ENCODE measurements at regions not wholly inside any gene's neighbourhood (a gene's known extent, or its start where the extent isn't known, plus 50 kb on each side); places are given as distances from the start of the nearest gene placed in this dataset.

DNA sequence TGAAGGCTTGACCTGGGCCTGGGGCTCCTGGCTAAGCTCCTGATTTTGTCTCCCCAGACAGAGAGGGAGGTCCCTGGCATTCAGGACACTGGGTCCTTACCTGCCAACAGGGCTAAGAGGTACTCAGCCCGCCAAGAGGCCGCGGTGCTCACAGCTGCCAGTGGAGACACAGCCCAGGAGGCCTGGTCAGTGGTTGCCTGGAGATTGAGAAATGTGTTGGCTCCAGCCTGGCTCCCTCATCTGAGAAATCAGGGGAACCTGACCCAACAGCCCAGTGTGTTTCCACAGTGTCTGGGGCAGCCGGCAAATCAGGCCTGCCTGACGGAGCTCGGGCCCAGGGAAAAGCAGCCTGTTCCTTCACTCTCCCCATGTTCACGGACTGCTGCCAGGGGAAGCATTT lies 79.4 kb upstream of the NAV2 start:
- no peak for FAIRE-seq
- no peak for DNase-seq (ENCODE audit: low read depth in 1 of 2, low spot score in 2 of 2)
- Histone ChIP-seq H4K91ac (replicated peaks; ENCODE audit: insufficient read length, low read length) (no peak overlapping the region), H2BK5ac (ENCODE audit: low read depth, low read length) (no peak overlapping the region), H3K23ac (ENCODE audit: insufficient read length) (no peak overlapping the region), H4K5ac (ENCODE audit: insufficient read length, low read depth, low read length) (no peak overlapping the region), H2BK20ac (ENCODE audit: low read length) (no peak overlapping the region), H4K20me1 (replicated peaks in 1 of 2; ENCODE audit: control insufficient read depth in 1 of 2, insufficient read depth in 2 of 2, low read length in 2 of 2) (no peaks in the 10 kb centered on the region), H2AFZ (ENCODE audit: low read length) (no peak overlapping the region), H2BK15ac (ENCODE audit: low read length) (no peak overlapping the region), H3K79me2 (ENCODE audit: control insufficient read depth in 1 of 2, insufficient read depth in 2 of 2, low read length in 2 of 2) (no peaks in the 10 kb centered on the region), H3K4ac (replicated peaks; ENCODE audit: insufficient read length, low read depth, low read length) (no peak overlapping the region), H3K9me3 (ENCODE audit: insufficient read depth in 2 of 2, low read depth in 1 of 2, low read length in 1 of 2) (no peaks in the 10 kb centered on the region), H3K4me1 (replicated peaks in 1 of 4; ENCODE audit: control insufficient read depth in 3 of 4, insufficient read depth in 4 of 4, low read length in 3 of 4) (no peaks in the 10 kb centered on the region), H2AK5ac (ENCODE audit: low read depth, low read length) (no peak overlapping the region), H3K18ac (ENCODE audit: extremely low read depth, low read length) (no peak overlapping the region), H2BK120ac (replicated peaks; ENCODE audit: low read depth, low read length) (no peak overlapping the region), H2BK12ac (ENCODE audit: low read depth, low read length) (no peak overlapping the region), H3K27me3 (replicated peaks in 1 of 4; ENCODE audit: control insufficient read depth in 3 of 4, extremely low read depth in 1 of 4, insufficient read depth in 3 of 4, low read length in 3 of 4) (no peaks in the 10 kb centered on the region), H3K4me3 (ENCODE audit: extremely low read depth in 1 of 4, insufficient read depth in 2 of 4, low read depth in 3 of 4, low read length in 4 of 4) (no peak overlapping the region), H3K36me3 (ENCODE audit: control insufficient read depth in 2 of 4, insufficient read depth in 4 of 4, low read length in 3 of 4) (no peaks in the 10 kb centered on the region), H3K56ac (replicated peaks; ENCODE audit: insufficient read length, low read depth, low read length) (no peak overlapping the region), H4K8ac (ENCODE audit: extremely low read depth, insufficient read depth, low read length) (no peak overlapping the region; the same call in 1 of the 2 replicates), H3K4me2 (ENCODE audit: insufficient read depth in 1 of 2, low read depth in 2 of 2, low read length in 2 of 2) (no peak overlapping the region), H3K79me1 (ENCODE audit: low read depth, low read length) (no peaks in the 10 kb centered on the region), H3K23me2 (ENCODE audit: low read depth, low read length) (no peaks in the 10 kb centered on the region; the same call in 1 of the 2 replicates), H3K9ac (replicated peaks in 1 of 4; ENCODE audit: extremely low read depth in 1 of 4, low read depth in 3 of 4, low read length in 3 of 4) (no peak overlapping the region), H3K14ac (ENCODE audit: insufficient read length) (no peak overlapping the region), H3K27ac (ENCODE audit: low read depth, low read length) (no peak overlapping the region)
- ChIA-PET CTCF (ENCODE audit: partially characterized antibody) (interaction anchor here (1.0 to 1.5 kb wide), 4 partner anchors 9 to 109 kb away, joined by 3 to 7 read pairs (median 4); no protein-coding TSS in a partner anchor), POLR2A (ENCODE audit: partially characterized antibody) (interaction anchor here (1.1 kb wide), 1 partner anchor 125 kb away, joined by 3 read pairs; no protein-coding TSS in a partner anchor)
- WGBS, 2 experiments (ENCODE audit: extremely low coverage in 1 of 2, insufficient coverage in 1 of 2, insufficient read length in 1 of 2, insufficient replicate concordance in 2 of 2, low coverage in 1 of 2, low lambda C conversion rate in 2 of 2, missing lambda C conversion rate in 1 of 2), result 90% methylated on average over 7 of the region's 7 CpGs; no CpG with 5 or more reads in 1 of the 2 experiments
- no peak for TF ChIP-seq TCF12 (IDR thresholded peaks at IDR 0.05; ENCODE audit: low read depth, low read length)
- no peak for TF ChIP-seq TAF1 (IDR thresholded peaks at IDR 0.05; ENCODE audit: low read depth, low read length)
- no peak for TF ChIP-seq SUZ12 (IDR thresholded peaks at IDR 0.05; ENCODE audit: low read length)
- no peak for TF ChIP-seq TEAD4 (IDR thresholded peaks at IDR 0.05; ENCODE audit: low read depth, low read length)
- TF ChIP-seq KDM5A (IDR thresholded peaks at IDR 0.05; ENCODE audit: low read length), result no peak
- TF ChIP-seq BCL11A (IDR thresholded peaks at IDR 0.05; ENCODE audit: low read depth in 2 of 2, low read length in 2 of 2), result no peak
